ENCODE measurements at regions not wholly inside any gene's neighbourhood (a gene's known extent, or its start where the extent isn't known, plus 50 kb on each side); places are given as distances from the start of the nearest gene placed in this dataset.

GRCh38 chr14:22333422-22334274 is 255.4 kb downstream of the DAD1 start:
- DNase-seq, result peak; percentile 67 to 91

- no peak for DNase-seq
These were observed 256.2 kb downstream of the DAD1 start for GRCh38 chr14:22332686-22333421.

- DNase-seq, result no peak
These were observed 259.7 kb downstream of the DAD1 start for GRCh38 chr14:22329371-22329770.

GRCh38 chr14:22325676-22326400 is 263.2 kb downstream of the DAD1 start:
- DNase-seq, result no peak

GRCh38 chr14:22320362-22320750 is 268.7 kb downstream of the DAD1 start:
- no peak for DNase-seq

GRCh38 chr14:22319526-22320361 is 269.3 kb downstream of the DAD1 start:
- DNase-seq, result peak; percentile 18 to 60

GRCh38 chr14:22318951-22319350 is 270.1 kb downstream of the DAD1 start:
- DNase-seq, result no peak

- no peak for DNase-seq
These were observed 272.6 kb downstream of the DAD1 start for GRCh38 chr14:22316473-22316872.

- DNase-seq, result no peak
These were observed 273.7 kb downstream of the DAD1 start for GRCh38 chr14:22315336-22315735.

GRCh38 chr14:22314183-22314820 is 274.7 kb downstream of the DAD1 start:
- peak in 1 of 2 experiments; percentile 75 for DNase-seq

- no peak for DNase-seq
These were observed 275.7 kb downstream of the DAD1 start for GRCh38 chr14:22313172-22313801.

GRCh38 chr14:22311636-22312035 is 277.4 kb downstream of the DAD1 start:
- no peak for DNase-seq

- no peak for DNase-seq
These were observed 283.4 kb downstream of the DAD1 start for GRCh38 chr14:22305607-22306006.

GRCh38 chr14:22304326-22304725 is 284.7 kb downstream of the DAD1 start:
- no peak for DNase-seq

GRCh38 chr14:22303589-22304195 is 285.3 kb downstream of the DAD1 start:
- DNase-seq, result peak in 1 of 2 experiments; percentile 44

- no peak for DNase-seq
These were observed 288.4 kb downstream of the DAD1 start for GRCh38 chr14:22300646-22301045.

GRCh38 chr14:22297376-22297775 is 291.6 kb downstream of the DAD1 start:
- DNase-seq, result no peak

- peak; percentile 40 to 83 for DNase-seq
These were observed 292.3 kb downstream of the DAD1 start for GRCh38 chr14:22296722-22297121.

- DNase-seq, result no peak
These were observed 292.9 kb downstream of the DAD1 start for GRCh38 chr14:22296088-22296487.

GRCh38 chr14:22291406-22291805 is 297.6 kb downstream of the DAD1 start:
- DNase-seq, result peak in 1 of 2 experiments; percentile 6

- no peak for DNase-seq
These were observed 299.5 kb downstream of the DAD1 start for GRCh38 chr14:22289570-22289969.
